ENCODE measurements at regions not wholly inside any gene's neighbourhood (a gene's known extent, or its start where the extent isn't known, plus 50 kb on each side); places are given as distances from the start of the nearest gene placed in this dataset.

DNA sequence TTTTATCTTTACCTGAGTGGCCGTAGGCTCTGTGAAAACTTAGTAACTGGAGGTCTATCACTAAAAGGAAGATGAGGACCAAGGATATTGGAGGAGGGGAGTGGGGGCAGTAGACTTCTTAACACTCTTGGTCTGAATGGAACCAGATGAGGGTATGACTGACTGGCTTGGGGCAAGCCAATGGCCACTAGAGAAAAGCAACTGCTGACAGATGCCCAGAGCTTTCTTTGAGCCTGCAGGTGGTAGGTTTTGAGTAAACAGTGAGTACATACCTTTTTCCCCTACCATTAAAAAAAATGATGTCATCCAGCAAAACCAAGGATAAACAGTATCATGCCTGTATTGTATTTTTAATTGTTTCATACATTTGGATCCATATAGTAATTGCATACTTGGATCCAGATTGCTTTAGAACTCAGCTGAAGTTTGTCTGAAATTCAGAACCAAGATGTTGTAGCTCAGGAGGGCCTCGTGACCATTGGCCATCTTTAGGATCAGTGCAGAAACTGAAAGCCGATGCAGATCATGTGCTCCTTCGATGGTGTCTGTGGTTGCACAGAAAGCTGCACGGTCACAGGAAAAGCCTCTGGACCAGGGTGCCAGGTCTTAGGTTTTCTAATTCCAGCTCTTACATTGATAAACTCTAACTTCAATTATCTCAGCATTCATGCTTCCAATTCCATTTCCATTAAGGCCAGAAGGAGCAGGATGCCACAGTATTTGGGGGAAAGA, 131.0 kb downstream of the PDGFRA start:
- DNase-seq (ENCODE audit: missing footprints) (no peak), ATAC-seq (no peak)
- intact Hi-C loops (cut with DNase I), result no loop called here

DNA sequence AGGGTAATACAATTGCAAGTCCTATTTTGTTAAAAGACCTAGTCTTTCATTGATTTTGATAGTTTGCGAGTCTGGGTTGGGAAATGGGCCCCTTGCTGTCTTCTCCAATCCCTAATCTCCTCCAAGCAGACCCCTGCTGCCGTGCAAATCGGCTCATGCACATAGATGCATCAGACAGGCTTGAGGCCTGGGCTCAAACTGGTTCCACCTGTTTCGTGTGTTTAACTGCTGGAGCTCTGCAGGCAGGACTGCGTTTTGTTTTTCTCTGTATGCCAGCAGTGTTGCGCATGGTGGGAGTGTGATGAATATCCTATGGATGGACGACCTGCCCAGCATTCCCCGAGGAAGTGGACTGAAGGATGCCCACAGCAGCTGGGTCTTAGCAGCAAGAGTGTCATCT, 133.9 kb downstream of the PDGFRA start:
- ATAC-seq, result no peak
- intact Hi-C loops (cut with DNase I), result no loop called here
- DNase-seq (ENCODE audit: missing footprints), result no peak

DNA sequence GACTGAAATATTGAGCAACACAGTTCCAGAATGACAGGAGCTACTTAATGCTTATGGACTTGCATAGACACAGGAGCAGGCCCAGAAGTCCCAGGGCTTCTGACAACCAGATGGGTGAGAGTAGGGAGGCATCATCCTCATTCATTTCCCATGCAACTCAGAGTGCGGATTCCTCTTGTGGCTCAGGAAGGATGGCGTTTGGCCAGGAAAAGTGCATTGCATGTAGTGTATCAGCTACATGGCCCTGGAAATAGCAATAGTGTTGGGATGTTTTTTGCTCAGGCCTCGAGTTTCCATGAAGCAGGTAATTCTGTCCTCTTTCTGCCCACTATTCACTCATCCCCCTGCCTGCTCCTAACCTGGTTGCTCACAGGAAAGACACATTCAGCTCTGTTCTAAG, 136.6 kb downstream of the PDGFRA start:
- intact Hi-C loops (cut with DNase I), result no loop called here
- DNase-seq (ENCODE audit: missing footprints) (no peak), ATAC-seq (no peak)

DNA sequence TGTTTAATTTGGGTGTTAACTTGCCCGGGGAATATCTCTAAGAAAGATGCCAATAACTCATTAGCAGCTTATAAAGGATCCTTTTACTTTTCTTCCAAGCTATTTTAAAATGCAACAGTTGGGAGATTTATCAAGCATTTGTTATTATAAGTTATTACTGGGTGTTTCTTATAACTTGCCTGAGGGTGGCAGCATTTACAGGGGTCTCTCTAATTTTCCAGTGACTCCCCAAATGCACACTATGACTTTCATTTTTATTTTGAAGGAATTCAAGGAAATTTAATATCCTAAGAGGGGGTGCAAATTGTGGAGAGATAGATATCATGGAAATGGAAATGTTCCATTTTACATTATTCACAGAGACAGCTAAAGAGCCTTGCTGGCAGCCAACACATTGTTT, 138.0 kb downstream of the PDGFRA start:
- intact Hi-C loops (cut with DNase I), result no loop called here
- DNase-seq (ENCODE audit: missing footprints), result no peak
- no peak for ATAC-seq

DNA sequence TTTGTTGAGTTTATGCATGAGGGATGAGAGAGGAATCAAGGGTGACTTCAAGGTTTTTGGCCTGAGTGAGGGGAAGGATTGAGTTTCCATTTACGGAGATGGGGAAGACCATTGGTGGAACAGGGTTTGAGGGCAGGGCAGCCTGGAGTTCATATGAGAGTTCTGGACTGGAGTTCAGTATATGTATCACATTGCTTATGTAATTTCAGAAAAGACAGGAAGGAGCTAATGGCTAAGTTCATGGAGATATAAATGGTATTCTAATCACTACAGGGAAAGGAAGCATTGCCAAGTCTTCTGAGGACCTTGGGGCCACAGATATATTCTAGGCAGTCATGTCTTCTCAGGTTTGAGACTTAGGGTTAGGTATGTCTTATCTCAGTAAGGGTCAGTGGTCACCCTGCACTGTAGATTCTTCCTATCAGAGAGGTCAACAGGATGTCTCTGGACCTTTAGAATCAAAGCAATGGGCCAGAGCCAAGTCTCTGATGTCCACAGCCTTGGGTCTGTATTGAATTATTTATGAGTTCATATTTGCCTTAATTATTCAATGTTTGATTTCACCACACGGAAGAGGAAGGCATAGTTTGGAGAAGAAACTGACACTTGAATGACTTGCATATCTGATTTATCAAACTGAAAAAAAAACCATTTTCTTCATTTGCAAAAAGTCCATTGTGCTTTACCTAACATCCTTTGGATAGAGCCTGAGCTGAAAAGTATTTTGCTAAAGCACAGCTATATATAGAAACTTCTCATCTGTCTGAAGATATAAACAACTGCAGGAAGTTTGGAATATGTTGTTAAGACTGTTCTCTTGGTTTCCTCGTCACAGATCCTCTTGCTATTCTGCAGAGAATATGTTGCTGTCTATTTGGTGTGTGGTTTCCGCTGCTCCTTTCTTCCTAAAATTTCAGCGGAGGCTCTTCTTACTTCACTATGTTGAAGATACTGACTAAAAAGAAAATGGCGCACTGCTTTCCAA, 139.5 kb downstream of the PDGFRA start:
- intact Hi-C loops (cut with DNase I), result no loop called here
- no peak for DNase-seq (ENCODE audit: missing footprints)
- no peak for ATAC-seq

DNA sequence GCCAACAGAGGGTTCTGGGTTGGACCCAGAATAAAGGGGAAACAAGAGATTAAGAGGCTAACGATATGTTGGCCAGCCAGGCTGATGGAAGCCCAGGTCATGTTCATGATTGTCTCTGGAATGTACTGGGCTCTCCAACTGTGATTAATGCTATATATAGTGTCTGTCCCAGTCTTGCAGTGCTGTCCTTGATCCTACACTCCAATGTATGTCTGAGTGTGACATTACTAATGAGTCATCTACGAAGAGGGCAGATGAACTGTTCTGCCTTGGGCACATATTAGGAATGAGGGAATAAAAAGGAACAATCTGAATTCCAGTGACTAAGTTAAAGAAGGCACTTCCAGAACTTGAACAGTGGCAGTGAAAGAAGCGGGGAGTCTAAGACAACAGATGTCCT, 142.1 kb downstream of the PDGFRA start:
- intact Hi-C loops (cut with DNase I), result no loop called here

DNA sequence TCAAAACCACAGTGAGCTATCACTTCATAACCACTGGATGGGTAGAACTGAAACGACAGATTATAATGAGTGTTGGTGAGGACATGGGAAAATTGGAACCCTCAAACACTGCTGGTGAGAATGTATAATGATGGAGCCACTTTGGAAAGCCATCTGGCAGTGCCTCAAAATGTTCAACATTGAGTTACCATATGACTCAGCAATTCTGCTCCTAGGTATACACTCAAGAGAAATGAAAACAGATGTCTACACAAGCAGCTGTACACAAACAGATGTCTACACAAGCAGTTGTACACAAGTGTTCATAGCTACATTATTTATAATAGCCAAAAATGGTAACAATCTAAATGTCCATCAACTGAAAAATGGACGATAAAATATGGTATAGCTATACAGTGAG, 143.9 kb downstream of the PDGFRA start:
- intact Hi-C loops (cut with DNase I), result no loop called here
- DNase-seq (ENCODE audit: missing footprints), result no peak
- ATAC-seq, result no peak

More for the DNA sequence above, 142.1 kb downstream of the PDGFRA start:
- ATAC-seq (no peak), DNase-seq (ENCODE audit: missing footprints) (no peak)

DNA sequence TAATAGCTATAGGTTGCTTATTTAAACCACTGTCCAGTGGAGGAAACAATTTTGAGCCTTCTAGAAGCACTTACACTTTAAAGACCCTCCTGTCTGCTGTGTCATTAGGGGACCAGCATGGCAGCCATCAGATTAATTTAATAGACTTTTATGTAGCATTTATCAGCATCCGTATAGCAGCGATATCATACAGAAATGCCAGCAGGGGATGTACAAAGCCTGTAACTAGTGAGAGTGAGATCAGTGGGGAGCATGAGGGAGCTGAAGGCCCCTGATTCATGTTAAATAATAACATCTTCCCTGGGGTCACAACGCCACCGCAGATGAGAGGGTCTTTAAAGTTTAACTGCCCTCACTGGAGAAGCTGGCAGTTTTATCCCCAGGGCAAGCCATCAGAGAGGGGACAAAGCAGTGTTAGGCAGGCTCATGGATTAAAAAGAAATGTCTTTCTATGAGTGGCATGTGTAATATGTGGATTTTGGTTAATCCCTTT, 144.7 kb downstream of the PDGFRA start:
- intact Hi-C loops (cut with DNase I), result no loop called here
- DNase-seq (ENCODE audit: missing footprints), result no peak

DNA sequence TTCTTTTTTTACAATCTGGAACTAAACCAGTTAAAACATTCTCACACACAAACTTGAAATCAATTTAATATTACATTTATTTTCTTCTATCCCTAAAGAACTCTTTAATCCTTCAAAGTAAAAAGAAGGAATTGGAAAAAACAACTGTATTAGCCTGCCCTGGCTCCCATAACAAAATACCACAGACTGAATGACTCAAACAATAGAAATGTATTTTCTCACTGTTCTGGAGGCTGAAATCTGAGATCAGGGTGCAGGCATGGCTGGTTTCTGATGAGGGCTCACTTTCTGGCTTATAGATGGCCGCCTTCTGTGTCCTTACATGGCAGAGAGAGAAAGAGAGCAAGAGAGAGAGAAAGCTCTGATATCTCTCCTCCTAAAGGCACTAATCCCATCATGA, 149.4 kb downstream of the PDGFRA start:
- no peak for DNase-seq (ENCODE audit: missing footprints)
- ATAC-seq, result no peak
- intact Hi-C loops (cut with DNase I), result no loop called here

More for the DNA sequence above, 144.7 kb downstream of the PDGFRA start:
- no peak for ATAC-seq

DNA sequence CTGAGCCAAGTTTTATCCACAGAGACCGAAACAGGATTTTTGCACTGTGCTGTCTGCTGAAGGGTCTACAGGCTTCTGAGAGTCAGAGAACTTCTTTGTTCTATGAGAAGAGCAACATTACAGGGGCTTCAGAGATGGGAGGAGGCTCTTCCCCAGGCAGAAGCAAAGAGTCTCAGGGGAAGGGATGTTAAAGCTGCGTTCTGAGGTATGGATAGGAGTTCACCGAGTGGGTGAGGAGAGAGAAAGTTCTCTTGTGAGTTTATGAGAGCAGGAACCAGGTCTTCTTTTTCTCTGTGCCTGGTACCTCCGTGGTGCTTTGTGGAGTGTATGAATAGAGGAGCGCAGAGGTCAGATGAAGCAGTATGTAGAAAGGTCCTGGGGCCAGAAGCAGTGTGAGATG, 155.1 kb downstream of the PDGFRA start:
- DNase-seq (ENCODE audit: missing footprints), result no peak
- no peak for ATAC-seq
- intact Hi-C loops (cut with DNase I), result loop anchor here (5.0 kb wide), 1 partner anchor 48 kb away; no protein-coding TSS in a partner anchor

DNA sequence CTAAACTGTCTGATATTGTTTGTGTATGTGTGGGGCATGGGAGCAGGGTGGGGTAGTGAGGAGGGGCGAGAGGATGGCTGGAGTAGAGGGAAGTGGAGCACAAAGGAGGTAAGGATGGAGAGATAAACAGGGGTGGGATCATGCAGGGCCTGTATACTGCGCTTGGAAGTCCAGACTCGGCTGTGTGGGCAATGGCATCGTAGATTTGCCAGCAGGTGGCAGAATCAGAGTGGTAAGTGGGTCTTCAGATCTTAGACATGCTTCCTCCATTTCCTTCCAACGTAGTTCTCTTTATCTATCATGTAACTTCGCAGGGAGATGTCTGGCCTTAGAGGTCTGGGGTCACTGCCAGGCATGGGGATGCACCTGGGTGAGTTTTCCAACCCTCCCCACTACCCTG, 155.5 kb downstream of the PDGFRA start:
- ATAC-seq (no peak), DNase-seq (ENCODE audit: missing footprints) (no peak)
- intact Hi-C loops (cut with DNase I), result loop anchor here (5.0 kb wide), 1 partner anchor 48 kb away; no protein-coding TSS in a partner anchor

DNA sequence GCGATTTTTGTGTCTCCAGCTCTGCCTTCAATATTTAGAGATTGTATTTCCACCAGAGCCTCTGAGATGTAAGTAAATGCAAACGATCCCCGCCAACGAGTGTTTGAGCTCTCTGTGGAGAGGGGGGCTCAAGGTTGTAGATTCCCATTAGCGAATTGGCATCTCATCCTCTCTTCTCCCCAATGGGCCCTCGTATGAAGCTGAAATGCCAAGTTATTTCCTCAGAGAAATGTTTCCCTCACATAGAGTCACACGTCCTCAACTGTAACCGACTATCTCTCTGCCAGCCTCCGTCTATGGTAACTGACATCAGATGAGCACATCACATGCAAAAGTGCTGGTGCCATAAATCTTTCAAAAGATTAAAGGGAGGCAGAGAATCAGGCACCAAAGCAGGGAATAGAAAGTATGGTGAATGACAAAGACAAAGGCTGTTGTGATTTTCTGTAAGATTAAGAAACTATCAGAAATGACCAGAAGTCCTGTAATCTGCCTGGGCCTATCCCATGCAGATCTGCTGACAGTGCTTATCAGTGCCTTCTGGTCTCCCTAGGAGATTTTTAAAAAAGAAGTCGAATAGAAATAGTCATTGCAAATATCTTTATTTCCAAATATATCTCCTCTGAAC, 157.1 kb downstream of the PDGFRA start:
- intact Hi-C loops (cut with DNase I), result no loop called here
- no peak for ATAC-seq
- no peak for DNase-seq (ENCODE audit: missing footprints)

DNA sequence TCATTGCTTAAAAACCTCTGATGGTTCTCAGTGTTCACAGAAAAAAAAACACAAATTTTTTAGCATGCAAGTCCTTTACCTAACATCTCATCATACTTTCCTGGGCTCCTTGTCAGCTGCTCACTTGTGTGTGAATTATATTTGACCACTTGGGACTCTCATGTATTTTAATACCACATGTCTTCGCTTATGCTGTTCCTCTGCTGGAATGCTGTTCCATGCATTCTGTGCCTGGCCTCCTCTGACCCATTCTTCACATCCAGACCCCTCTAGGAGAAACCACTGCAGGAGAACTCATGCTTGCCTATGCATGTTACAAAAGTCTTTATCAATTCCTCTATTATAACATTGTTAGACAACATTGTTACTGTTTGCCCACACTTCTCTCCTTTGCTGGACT, 157.6 kb downstream of the PDGFRA start:
- no peak for ATAC-seq
- intact Hi-C loops (cut with DNase I), result no loop called here
- DNase-seq (ENCODE audit: missing footprints), result no peak

DNA sequence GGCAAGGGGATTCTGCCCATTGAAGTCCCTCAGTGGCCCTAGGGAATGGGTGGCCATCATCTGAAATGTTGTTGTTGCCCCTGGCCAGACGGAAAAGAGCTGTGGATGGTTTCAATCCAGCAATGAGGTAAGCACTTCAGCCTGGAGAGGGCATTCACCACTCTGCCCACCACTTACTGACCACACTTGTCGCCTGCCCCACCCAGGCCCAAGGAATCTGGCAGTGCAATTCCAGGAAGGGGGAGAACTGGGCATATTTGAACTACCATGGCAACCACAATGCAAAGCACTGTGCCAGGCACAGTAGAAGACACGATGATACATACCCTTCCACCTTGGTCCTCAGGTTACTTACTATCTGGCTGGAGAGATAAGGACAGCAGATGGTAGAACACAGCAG, 161.6 kb downstream of the PDGFRA start:
- no peak for ATAC-seq
- intact Hi-C loops (cut with DNase I), result no loop called here
- no peak for DNase-seq (ENCODE audit: missing footprints)

DNA sequence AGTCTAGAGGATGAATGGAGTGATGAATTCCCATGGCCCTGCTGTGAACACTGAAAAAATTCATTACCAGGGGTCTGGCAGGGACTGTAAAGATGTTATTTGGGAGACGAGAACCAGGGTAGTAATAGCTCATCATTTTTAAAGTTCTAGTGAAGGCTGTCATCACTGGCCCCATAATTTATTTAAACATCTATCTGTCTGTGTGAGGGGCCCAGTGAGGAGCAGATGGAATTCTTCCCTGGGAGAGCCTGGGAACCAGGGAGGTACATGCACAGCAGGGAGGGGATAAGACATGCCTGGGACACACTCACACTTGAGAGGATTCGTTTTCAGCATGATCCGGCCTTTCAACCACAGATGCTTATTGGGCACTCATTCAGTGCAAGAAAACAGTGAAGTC, 162.0 kb downstream of the PDGFRA start:
- DNase-seq (ENCODE audit: missing footprints), result no peak
- intact Hi-C loops (cut with DNase I), result no loop called here
- no peak for ATAC-seq

DNA sequence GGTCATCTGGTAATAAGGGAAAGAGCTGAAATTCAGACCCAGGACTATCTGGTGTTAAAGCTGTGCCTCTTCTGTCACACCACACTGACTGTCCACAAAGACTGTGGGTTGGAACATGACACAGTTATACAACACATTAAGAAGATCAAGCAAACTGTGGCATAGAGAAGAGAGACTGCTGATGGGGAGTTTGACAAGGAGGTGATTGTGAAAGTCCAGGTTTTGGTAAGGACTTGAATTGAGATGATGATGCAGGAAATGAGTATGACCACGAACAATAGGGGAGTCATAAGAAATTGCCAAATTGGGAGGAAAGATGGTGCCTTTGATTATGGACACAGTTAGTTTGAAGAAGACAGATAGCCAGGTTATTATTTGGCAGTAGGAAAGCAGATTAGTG, 163.4 kb downstream of the PDGFRA start:
- ATAC-seq (no peak), DNase-seq (ENCODE audit: missing footprints) (no peak)
- intact Hi-C loops (cut with DNase I), result no loop called here

DNA sequence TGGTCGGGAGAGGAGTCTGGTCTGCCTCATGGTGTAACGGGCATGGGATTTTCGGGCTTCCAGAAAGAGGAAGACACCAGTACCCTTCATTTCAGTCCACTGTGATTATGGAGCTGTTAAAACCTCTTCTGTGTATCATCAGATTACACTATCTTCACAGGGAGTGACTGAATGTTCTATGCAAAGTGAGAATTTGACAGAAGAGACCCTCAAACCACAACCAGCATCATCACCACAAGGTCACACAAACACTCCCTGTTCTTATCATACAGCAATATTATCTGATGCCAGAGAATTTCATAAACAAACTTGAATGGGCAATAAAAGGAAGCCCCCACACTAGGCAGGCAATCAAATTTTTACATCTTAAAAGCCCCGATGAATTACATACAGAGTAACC, 164.2 kb downstream of the PDGFRA start:
- intact Hi-C loops (cut with DNase I), result no loop called here

DNA sequence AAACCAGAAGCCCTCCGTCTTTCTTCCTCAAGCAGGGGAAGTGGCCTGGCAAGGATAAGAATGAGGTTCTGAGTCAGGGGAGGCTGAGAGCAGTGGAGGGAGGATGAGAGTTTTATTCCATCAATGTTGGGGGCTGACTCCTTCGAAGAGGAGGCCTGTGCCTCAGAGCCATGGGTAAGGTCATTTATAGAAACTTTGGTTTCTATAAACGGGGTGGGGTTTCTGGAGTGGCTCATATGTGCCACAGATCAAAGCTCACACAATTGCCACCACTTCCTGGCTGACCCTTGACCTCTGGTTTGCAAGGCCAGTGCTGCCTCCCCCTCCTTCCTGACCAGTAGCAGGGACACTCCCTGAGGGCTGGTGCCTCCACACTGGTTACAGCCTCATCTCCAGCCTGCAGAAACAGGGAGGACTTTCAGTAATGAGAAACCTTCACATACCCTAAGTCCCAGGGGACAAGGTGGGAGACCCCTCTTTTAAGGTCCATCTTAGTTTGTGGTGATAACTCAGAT, 166.0 kb downstream of the PDGFRA start:
- DNase-seq (ENCODE audit: missing footprints) (no peak), ATAC-seq (no peak)
- intact Hi-C loops (cut with DNase I), result no loop called here

More for the DNA sequence above, 164.2 kb downstream of the PDGFRA start:
- ATAC-seq (no peak), DNase-seq (ENCODE audit: missing footprints) (no peak)

DNA sequence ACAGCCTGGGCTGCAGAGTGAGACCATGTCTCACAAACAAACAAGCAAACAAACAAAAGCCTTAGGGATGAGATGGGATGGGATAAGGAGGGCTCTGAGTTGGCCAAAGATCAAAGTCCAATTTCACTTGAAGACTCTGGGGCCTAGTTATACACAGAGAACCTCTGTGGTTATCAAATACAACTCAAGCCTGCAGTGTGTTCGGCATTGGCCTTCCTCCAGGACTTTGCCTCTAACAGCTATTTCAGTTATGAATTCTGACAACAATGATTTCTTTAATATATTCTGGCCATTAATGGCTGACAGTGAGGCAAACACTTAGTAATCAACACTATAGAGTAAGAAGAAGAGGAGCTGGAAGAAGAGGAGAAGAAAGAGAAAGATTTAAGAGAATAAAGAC, 171.1 kb downstream of the PDGFRA start:
- DNase-seq (ENCODE audit: missing footprints), result no peak

More for the DNA sequence above, 171.1 kb downstream of the PDGFRA start:
- ATAC-seq, result no peak
- intact Hi-C loops (cut with DNase I), result no loop called here
